HEK293T (cell line): ENCODE measurements at regions not wholly inside any gene's neighbourhood (a gene's known extent, or its start where the extent isn't known, plus 50 kb on each side); places are given as distances from the start of the nearest gene placed in this dataset.

Experiments used
- CTBP1 ChIP-seq: fragments of 450-650 bp; IDR thresholded peaks from 2 replicates; pipeline ENCODE4 v1.6.1; 2016; ENCODE audit warnings: borderline replicate concordance
- ELF4 ChIP-seq: fragments of 450-650 bp; IDR thresholded peaks from 2 replicates; pipeline ENCODE4 v1.6.1; 2017; ENCODE audit warnings: antibody characterized with exemption
- FOXA1 ChIP-seq: fragments of 450-650 bp; IDR thresholded peaks from 2 replicates; pipeline ENCODE4 v1.6.1; 2016; ENCODE audit warnings: mild to moderate bottlenecking
- FOXK2 ChIP-seq: fragments of 450-650 bp; IDR thresholded peaks from 2 replicates; pipeline ENCODE4 v1.6.1; 2016; ENCODE audit warnings: mild to moderate bottlenecking
- L3MBTL2 ChIP-seq: fragments of 450-650 bp; conservative IDR thresholded peaks from 2 replicates; pipeline ENCODE4 v1.6.1; 2016; ENCODE audit warnings: mild to moderate bottlenecking
- SP1 ChIP-seq: fragments of 450-650 bp; IDR thresholded peaks from 2 replicates; pipeline ENCODE4 v1.6.1; 2017
- ZNF384 ChIP-seq: fragments of 450-650 bp; IDR thresholded peaks from 2 replicates; pipeline ENCODE4 v1.6.1; 2016

DNA sequence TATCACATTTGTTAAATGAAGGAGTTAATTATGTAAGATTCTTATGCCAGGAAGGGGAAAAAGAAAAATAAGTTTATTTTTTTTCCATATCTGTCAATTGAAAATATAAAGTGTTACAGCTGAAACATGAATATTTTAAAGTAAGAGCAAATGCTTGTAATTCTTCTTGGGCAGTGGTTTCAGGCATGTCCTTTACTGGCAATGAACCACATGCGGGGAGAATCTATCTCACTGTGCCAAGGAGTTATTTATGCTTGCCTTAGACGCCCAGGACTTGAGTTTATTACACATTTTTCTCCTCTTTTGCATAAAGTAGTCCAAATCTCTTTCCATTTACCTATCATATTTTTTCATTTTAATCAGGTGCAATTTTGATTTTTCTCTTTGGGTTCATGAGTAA lies 207.8 kb upstream of the NRIP1 start:
- TF ChIP-seq CTBP1 (no peak), FOXA1 (no peak), FOXK2 (no peak), ELF4 (no peak), SP1 (no peak), ZNF384 (no peak), L3MBTL2 (no peak)
